ENCODE measurements at regions not wholly inside any gene's neighbourhood (a gene's known extent, or its start where the extent isn't known, plus 50 kb on each side); places are given as distances from the start of the nearest gene placed in this dataset.
A peak's percentile ranks its signal among the peaks of the same experiment; 100 is the strongest.

- no peak overlapping the region; a peak in 1 of 6 replicates for H3K4me3 ChIP-seq (replicated peaks in 1 of 3; ENCODE audit: insufficient read depth in 1 of 3, low read depth in 2 of 3, low read length in 3 of 3)
- no peak for FAIRE-seq
- ATAC-seq, result peak; percentile 94
- intact Hi-C loops (cut with micrococcal nuclease; ENCODE audit: unreplicated experiment) (no loop called here), in situ Hi-C loops (cut with HindIII; ENCODE audit: extremely low pct_ligation_motif_present, low pct_unique_long_range_greater_than_20kb) (no loop called here)
- H4K20me1 ChIP-seq (ENCODE audit: insufficient read depth, low read length), result no peaks in the 10 kb centered on the region
- TF ChIP-seq TEAD3 (CRISPR knock-in tag; optimal IDR thresholded peaks at IDR 0.05; ENCODE audit: borderline replicate concordance), result peak; percentile 46
- TF ChIP-seq, protein P1, sequence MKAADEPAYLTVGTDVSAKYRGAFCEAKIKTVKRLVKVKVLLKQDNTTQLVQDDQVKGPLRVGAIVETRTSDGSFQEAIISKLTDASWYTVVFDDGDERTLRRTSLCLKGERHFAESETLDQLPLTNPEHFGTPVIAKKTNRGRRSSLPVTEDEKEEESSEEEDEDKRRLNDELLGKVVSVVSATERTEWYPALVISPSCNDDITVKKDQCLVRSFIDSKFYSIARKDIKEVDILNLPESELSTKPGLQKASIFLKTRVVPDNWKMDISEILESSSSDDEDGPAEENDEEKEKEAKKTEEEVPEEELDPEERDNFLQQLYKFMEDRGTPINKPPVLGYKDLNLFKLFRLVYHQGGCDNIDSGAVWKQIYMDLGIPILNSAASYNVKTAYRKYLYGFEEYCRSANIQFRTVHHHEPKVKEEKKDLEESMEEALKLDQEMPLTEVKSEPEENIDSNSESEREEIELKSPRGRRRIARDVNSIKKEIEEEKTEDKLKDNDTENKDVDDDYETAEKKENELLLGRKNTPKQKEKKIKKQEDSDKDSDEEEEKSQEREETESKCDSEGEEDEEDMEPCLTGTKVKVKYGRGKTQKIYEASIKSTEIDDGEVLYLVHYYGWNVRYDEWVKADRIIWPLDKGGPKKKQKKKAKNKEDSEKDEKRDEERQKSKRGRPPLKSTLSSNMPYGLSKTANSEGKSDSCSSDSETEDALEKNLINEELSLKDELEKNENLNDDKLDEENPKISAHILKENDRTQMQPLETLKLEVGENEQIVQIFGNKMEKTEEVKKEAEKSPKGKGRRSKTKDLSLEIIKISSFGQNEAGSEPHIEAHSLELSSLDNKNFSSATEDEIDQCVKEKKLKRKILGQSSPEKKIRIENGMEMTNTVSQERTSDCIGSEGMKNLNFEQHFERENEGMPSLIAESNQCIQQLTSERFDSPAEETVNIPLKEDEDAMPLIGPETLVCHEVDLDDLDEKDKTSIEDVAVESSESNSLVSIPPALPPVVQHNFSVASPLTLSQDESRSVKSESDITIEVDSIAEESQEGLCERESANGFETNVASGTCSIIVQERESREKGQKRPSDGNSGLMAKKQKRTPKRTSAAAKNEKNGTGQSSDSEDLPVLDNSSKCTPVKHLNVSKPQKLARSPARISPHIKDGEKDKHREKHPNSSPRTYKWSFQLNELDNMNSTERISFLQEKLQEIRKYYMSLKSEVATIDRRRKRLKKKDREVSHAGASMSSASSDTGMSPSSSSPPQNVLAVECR (CRISPR knock-in tag; IDR thresholded peaks at IDR 0.05; ENCODE audit: borderline replicate concordance), result no peak
- TF ChIP-seq FOSL2 (CRISPR knock-in tag; IDR thresholded peaks at IDR 0.05), result peak; percentile 73
- H3K79me2 ChIP-seq (ENCODE audit: insufficient read depth, low read length), result no peaks in the 10 kb centered on the region
- ChIA-PET POLR2A (no interaction called here), CTCF (ENCODE audit: low intra/inter-chr PET ratio, low total read pairs) (no interaction called here)
- H2AFZ ChIP-seq (ENCODE audit: low read length), result no peak overlapping the region
- H3K4me1 ChIP-seq (ENCODE audit: insufficient read depth, low read length), result no peaks in the 10 kb centered on the region
- WGBS (ENCODE audit: low lambda C conversion rate), result 6% methylated on average over 9 of the region's 20 CpGs
- BruUV-seq (replicated peaks), result no TSS peak
- H3K27ac ChIP-seq (ENCODE audit: extremely low read length, insufficient read depth, low read length), result no peak overlapping the region
- H3K4me2 ChIP-seq (ENCODE audit: low read depth, low read length), result no peak overlapping the region
- H3K9me3 ChIP-seq (ENCODE audit: low read length), result no peaks in the 10 kb centered on the region
- peaks cover 15 to 62% of the 10 kb centered on the region in 2 experiments; a peak in 4 of 5 replicates for H3K27me3 ChIP-seq (ENCODE audit: control insufficient read depth in 1 of 2, insufficient read depth in 2 of 2, low read length in 2 of 2)
- no peaks in the 10 kb centered on the region for H3K36me3 ChIP-seq (replicated peaks in 1 of 2; ENCODE audit: control insufficient read depth in 1 of 2, insufficient read depth in 2 of 2, low read length in 2 of 2)
- DNase-seq (ENCODE audit: low spot score), result peak; percentile 37
- H3K9ac ChIP-seq (ENCODE audit: insufficient read depth, low read depth, low read length), result no peak overlapping the region
Observed at GRCh38 chr22:49372530-49373288, 455.0 kb downstream of the BRD1 start.

All from HepG2 (cell line).